Adrenal gland (tissue), 9 donors: ENCODE measurements at regions not wholly inside any gene's neighbourhood (a gene's known extent, or its start where the extent isn't known, plus 50 kb on each side); places are given as distances from the start of the nearest gene placed in this dataset.

Experiments used
- DNase-seq, 7 donors: peaks; one replicate each; pipeline ENCODE4 v3.0.0-alpha.2; 2019 to 2020
- H3K27ac ChIP-seq, 5 donors: fragments of 200-600 bp; sonication (generic) in 4 of 5; 1 replicate in 3 of 5; 2 replicates in 2 of 5; pipeline versions ENCODE4 v1.5.1 to v1.8.0; 2016 to 2020; ENCODE audit warnings: mild to moderate bottlenecking in 1 of 5
- H3K27me3 ChIP-seq: fragments of 200-600 bp; 2 replicates; pipeline ENCODE4 v1.8.0; 2021
- H3K36me3 ChIP-seq, 2 donors: fragments of 200-600 bp; replicated peaks in 1 of 2; 1 replicate in 1 of 2; 2 replicates in 1 of 2; pipeline versions ENCODE4 v1.5.1 to v1.8.0; 2018 to 2022
- H3K4me1 ChIP-seq, 2 donors: fragments of 200-600 bp; replicated peaks in 1 of 2; 1 replicate in 1 of 2; 2 replicates in 1 of 2; pipeline versions ENCODE4 v1.5.1 to v1.8.0; 2018 to 2021
- H3K4me3 ChIP-seq, 4 donors: fragments of 200-600 bp; sonication (generic) in 3 of 4; one replicate each; pipeline ENCODE4 v1.5.1; 2016 to 2018
- H3K9me3 ChIP-seq, 3 donors: fragments of 200-600 bp; sonication (generic) in 1 of 3; replicated peaks in 1 of 3; 1 replicate in 2 of 3; 2 replicates in 1 of 3; pipeline versions ENCODE4 v1.5.1 to v1.8.0; 2016 to 2021
- CTCF ChIP-seq, 6 experiments: fragments of 450-650 bp in 4 of 6; fragments of 200-600 bp in 2 of 6; sonication (generic) in 1 of 6; IDR thresholded peaks; 1 replicate in 5 of 6; 2 replicates in 1 of 6; pipeline versions ENCODE4 v1.5.1 to v1.8.0; 2016 to 2021; ENCODE audit warnings: antibody characterized with exemption in 6 of 6, mild to moderate bottlenecking in 2 of 6, moderate library complexity in 1 of 6
- POLR2A ChIP-seq, 2 donors: fragments of 450-650 bp; IDR thresholded peaks; one replicate each; pipeline ENCODE4 v1.6.1; 2017; ENCODE audit warnings: antibody characterized with exemption in 2 of 2, mild to moderate bottlenecking in 2 of 2, moderate library complexity in 1 of 2
- WGBS, 4 donors: extraction: QIAGEN DNeasy Blood & Tissue Kit in 2 of 4; methylation state at CpG; one replicate each; pipeline versions ENCODE4 v1.1.5 to v1.1.7; 2013 to 2017; 5-methylcytosine and 5-hydroxymethylcytosine counted together
- intact Hi-C, 2 donors: fragments of 100-400 bp; cut with DNase I; formaldehyde crosslinking; loops; one replicate each; pipeline versions ENCODE4 v1.14.1 to v1.15.0; 2022 to 2023
- donor health status: healthy with polysubstance abuse.
- donor health status: Bipolar disorder and iron deficiency.
- donor health status: DM: yes; HTN: yes; CAD: no.
- donor health status: DM: no; HTN: no; CAD: no.
- donor health status: DM: no; HTN: no; CAD: no.

- intact Hi-C loops, result no loop called here
- Histone ChIP-seq H3K4me3 (no peak overlapping the region), H3K4me1 (no peaks in the 10 kb centered on the region), H3K9me3 (no peaks in the 10 kb centered on the region), H3K27ac (no peak overlapping the region), H3K27me3 (no peaks in the 10 kb centered on the region), H3K36me3 (no peaks in the 10 kb centered on the region)
- TF ChIP-seq CTCF (IDR thresholded peaks at IDR 0.05), result no peak
- TF ChIP-seq POLR2A (IDR thresholded peaks at IDR 0.05), result no peak
- DNase-seq, result no peak
Observed at GRCh38 chr10:83343676-83344075, 795.6 kb upstream of the GHITM start.

DNA sequence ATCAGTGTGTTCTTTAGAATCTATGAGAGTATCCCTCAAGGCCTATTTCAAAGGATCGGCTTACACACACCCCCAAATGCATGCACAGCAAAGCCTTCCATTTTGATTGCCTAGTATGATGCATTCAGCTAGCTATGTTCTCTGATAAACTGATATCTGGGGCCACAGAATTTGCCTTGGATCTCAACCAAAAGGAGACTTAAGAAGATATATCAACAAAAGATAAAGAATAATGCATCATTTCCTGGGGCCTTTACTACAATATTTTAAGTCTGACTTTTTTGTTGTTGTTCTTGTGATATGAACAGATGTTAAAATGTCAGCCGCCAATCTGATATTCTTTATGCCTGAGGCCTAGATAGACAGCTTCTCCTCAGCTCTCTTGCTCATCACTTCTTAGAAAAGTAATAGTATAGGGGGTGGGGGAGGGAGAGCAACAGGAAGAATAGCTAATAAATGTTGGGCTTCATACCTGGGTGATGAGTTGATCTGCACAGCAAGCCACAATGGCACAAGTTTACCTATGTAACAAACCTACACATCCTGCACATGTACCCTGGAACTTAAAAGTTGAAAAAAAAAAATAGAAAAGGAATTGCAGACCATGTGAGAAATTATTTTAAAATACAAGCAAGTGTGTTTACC lies 792.9 kb upstream of the GHITM start:
- TF ChIP-seq POLR2A (IDR thresholded peaks at IDR 0.05) (no peak), CTCF (IDR thresholded peaks at IDR 0.05) (no peak)
- no peaks in the 10 kb centered on the region for H3K36me3 ChIP-seq
- H3K27ac ChIP-seq, result no peak overlapping the region
- no peaks in the 10 kb centered on the region for H3K4me1 ChIP-seq
- H3K9me3 ChIP-seq, result no peaks in the 10 kb centered on the region
- intact Hi-C loops, result no loop called here
- DNase-seq, result no peak
- WGBS, 4 donors, result 77 to 88% (median 83%) methylated on average over 2 of the region's 2 CpGs
- no peaks in the 10 kb centered on the region for H3K27me3 ChIP-seq
- H3K4me3 ChIP-seq, result no peak overlapping the region

DNA sequence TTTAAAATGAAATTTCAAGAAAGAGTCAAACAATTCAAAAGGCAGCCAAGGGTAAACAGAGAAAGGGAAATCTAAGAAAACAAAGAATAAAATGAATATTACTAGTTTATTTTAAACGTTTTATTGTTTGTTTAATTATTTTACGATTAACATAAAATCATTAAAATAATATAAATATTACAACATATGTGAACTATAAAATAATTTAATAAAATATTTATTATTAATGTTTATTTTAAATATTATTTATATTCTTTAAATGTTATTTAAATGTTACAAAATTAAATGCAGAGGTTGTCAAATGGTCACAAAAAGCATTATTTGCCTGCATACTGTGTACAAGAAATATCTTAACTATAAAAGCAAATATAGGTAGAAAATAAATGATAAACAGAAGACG lies 786.7 kb upstream of the GHITM start:
- H3K36me3 ChIP-seq, result no peaks in the 10 kb centered on the region
- H3K27me3 ChIP-seq, result no peaks in the 10 kb centered on the region
- no peaks in the 10 kb centered on the region for H3K4me1 ChIP-seq
- H3K4me3 ChIP-seq, result no peak overlapping the region
- WGBS, 4 donors, result 64 to 79% (median 69%) methylated on average over 3 of the region's 3 CpGs
- no peak overlapping the region for H3K27ac ChIP-seq
- DNase-seq, result no peak
- H3K9me3 ChIP-seq, result no peaks in the 10 kb centered on the region
- TF ChIP-seq POLR2A (IDR thresholded peaks at IDR 0.05) (no peak), CTCF (IDR thresholded peaks at IDR 0.05) (no peak)
- intact Hi-C loops, result no loop called here

GRCh38 chr10:83354456-83354855 lies 784.9 kb upstream of the GHITM start:
- DNase-seq, result no peak
- Histone ChIP-seq H3K9me3 (no peaks in the 10 kb centered on the region), H3K4me3 (no peak overlapping the region), H3K4me1 (no peaks in the 10 kb centered on the region), H3K27me3 (no peaks in the 10 kb centered on the region), H3K36me3 (no peaks in the 10 kb centered on the region), H3K27ac (no peak overlapping the region)
- WGBS, 4 donors, result 61 to 70% (median 65%) methylated on average over 1 of the region's 1 CpG
- TF ChIP-seq CTCF (IDR thresholded peaks at IDR 0.05), result no peak
- no peak for TF ChIP-seq POLR2A (IDR thresholded peaks at IDR 0.05)
- intact Hi-C loops, result no loop called here
